Activated CD4-positive, alpha-beta T cell treated with anti-CD3 and anti-CD28 coated beads, Interleukin-2, amount 10 ng/mL, durations not matched to agents 7 days and 5 days (primary cell): ENCODE measurements at regions not wholly inside any gene's neighbourhood (a gene's known extent, or its start where the extent isn't known, plus 50 kb on each side); places are given as distances from the start of the nearest gene placed in this dataset.

Experiments
- CTCF ChIA-PET: fragments of 350-600 bp; sonication (Branson Sonifier 250); formaldehyde crosslinking; loops from one replicate; lab custom pipeline; 2021; ENCODE audit warnings: antibody characterized with exemption; lab: Charles Lee
- POLR2A ChIA-PET: fragments of 350-600 bp; sonication (Branson Sonifier 250); formaldehyde crosslinking; loops from one replicate; lab custom pipeline; 2021; ENCODE audit warnings: antibody characterized with exemption; lab: Charles Lee
- DNase-seq: peaks from one replicate; pipeline ENCODE4 v3.0.0-alpha.2; 2020
- H3K27ac Mint-ChIP-seq: one replicate; pipeline ENCODE4 v1.8.0; 2021; ENCODE audit warnings: mild to moderate bottlenecking, moderate library complexity, mixed read lengths
- H3K27me3 Mint-ChIP-seq: one replicate; pipeline ENCODE4 v1.8.0; 2021; ENCODE audit warnings: mixed read lengths
- H3K36me3 Mint-ChIP-seq: one replicate; pipeline ENCODE4 v1.8.0; 2021; ENCODE audit warnings: low read depth, mixed read lengths
- H3K4me1 Mint-ChIP-seq: one replicate; pipeline ENCODE4 v1.8.0; 2021; ENCODE audit warnings: mixed read lengths
- H3K4me3 Mint-ChIP-seq: one replicate; pipeline ENCODE4 v1.8.0; 2021; ENCODE audit warnings: mild to moderate bottlenecking, moderate library complexity, mixed read lengths
- H3K9me3 Mint-ChIP-seq: one replicate; pipeline ENCODE4 v1.8.0; 2021; ENCODE audit warnings: mixed read lengths

DNA sequence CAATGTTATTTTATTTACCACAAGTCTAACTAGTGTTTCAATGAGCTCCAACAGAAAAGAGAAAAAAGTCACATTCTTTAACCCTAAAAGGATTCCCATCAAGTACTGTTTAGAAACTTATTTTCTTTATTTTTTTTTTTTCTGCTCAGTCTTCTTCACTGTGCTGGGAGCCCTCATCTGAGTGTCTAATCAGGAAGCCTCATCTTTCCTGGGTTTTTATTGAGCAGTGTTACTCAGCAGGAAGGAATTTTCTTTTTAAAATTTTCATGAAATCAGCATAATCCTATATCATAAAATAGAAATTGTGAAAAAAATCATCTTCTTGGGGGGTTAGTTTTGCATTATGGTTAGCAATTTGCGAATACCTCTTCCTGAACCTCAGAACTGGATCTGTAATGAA, 453.8 kb downstream of the CDH2 start:
- Mint-ChIP-seq H3K27me3 (no peaks in the 10 kb centered on the region), H3K36me3 (no peaks in the 10 kb centered on the region), H3K9me3 (peaks cover 7% of the 10 kb centered on the region), H3K4me3 (no peak overlapping the region), H3K27ac (no peak overlapping the region), H3K4me1 (no peaks in the 10 kb centered on the region)
- ChIA-PET CTCF (no interaction called here), POLR2A (no interaction called here)
- no peak for DNase-seq

DNA sequence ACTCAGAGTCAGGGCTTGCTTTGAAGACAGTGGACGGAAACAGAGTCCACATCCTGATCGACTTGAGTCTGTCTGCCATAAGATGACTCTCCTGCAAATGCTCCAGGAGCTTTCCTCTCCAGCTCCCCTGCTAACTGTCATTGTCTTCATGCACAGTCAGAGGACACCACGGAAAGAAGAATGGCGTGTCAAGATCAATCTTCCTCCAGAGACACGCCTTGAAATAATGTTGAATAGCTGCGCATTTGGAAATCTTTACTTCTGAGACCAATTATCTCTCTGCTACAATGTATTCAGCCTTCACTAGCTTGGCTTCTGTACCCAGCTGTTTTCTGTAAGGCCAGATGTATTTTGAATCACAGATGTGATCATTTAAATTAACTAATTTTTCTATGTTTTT, 457.2 kb downstream of the CDH2 start:
- H3K27ac Mint-ChIP-seq: no peak overlapping the region
- H3K9me3 Mint-ChIP-seq: no peaks in the 10 kb centered on the region
- POLR2A ChIA-PET: no interaction called here
- DNase-seq: no peak
- no peaks in the 10 kb centered on the region for H3K27me3 Mint-ChIP-seq
- H3K4me1 Mint-ChIP-seq: no peaks in the 10 kb centered on the region
- no peak overlapping the region for H3K4me3 Mint-ChIP-seq
- H3K36me3 Mint-ChIP-seq: no peaks in the 10 kb centered on the region
- CTCF ChIA-PET: no interaction called here

DNA sequence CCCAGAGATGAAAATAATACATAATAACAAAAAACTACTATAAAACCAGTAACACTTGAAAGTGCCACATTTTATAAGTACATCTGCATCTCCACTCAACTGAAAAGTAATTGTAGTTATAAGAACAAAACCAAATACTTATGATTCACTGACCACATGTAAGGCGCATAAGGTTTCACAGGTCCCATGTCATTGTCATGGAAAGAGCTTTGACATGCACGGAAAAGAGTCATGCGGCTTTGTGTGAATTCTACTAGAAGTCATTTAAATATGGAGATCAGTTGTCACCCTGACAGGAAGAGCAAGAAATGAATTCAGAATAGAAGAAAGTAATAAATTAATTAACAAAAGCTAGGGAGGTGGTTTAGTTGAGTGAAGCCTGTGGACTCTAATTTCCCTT, 459.1 kb downstream of the CDH2 start:
- no peak for DNase-seq
- Mint-ChIP-seq H3K27me3 (no peaks in the 10 kb centered on the region), H3K36me3 (no peaks in the 10 kb centered on the region), H3K27ac (no peak overlapping the region), H3K9me3 (no peaks in the 10 kb centered on the region), H3K4me1 (no peaks in the 10 kb centered on the region), H3K4me3 (no peak overlapping the region)
- CTCF ChIA-PET: no interaction called here
- POLR2A ChIA-PET: no interaction called here

DNA sequence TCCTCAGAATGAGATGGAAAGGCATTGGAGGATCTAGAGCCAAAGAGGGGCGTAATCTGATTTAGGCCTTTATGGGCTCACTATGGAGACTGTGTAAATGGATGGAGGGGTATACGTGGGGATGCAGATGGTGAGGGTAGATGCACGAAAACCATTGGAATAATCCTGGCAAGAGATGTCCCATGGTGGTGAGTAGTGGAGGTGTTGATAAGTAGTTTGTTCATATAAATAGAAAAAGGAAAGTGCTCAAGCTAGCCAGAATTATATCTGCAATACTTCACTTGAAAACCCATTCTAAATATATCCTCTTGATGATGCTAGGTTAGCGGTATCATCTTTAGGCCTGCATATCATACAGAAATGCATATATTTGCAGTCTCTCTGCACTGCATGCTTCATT, 459.7 kb downstream of the CDH2 start:
- POLR2A ChIA-PET: no interaction called here
- Mint-ChIP-seq H3K4me3 (no peak overlapping the region), H3K27me3 (no peaks in the 10 kb centered on the region), H3K36me3 (no peaks in the 10 kb centered on the region), H3K4me1 (no peaks in the 10 kb centered on the region), H3K9me3 (no peaks in the 10 kb centered on the region), H3K27ac (no peak overlapping the region)
- CTCF ChIA-PET: no interaction called here
- DNase-seq: no peak

DNA sequence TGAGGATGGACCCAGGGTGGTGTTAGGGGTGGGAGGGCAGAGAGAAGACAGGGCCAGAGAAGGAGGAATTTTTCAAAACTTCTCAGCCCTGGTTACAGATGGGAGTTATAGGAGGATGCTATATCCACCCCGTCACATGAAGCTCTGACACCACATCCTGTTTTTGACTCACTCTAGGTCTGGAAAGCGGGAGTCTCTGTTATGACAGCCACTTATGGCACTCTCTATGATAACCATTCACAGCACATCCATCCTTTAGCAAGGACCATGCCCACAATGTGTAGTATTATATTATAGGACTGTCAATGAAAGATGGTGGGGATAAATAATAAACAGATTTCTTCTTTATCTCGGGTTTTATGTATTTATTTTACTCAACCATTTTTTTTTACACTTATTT, 461.2 kb downstream of the CDH2 start:
- POLR2A ChIA-PET: no interaction called here
- DNase-seq: no peak
- H3K4me1 Mint-ChIP-seq: no peaks in the 10 kb centered on the region
- H3K9me3 Mint-ChIP-seq: peaks cover 5% of the 10 kb centered on the region
- no peak overlapping the region for H3K4me3 Mint-ChIP-seq
- no peaks in the 10 kb centered on the region for H3K36me3 Mint-ChIP-seq
- CTCF ChIA-PET: no interaction called here
- H3K27me3 Mint-ChIP-seq: no peaks in the 10 kb centered on the region
- H3K27ac Mint-ChIP-seq: no peak overlapping the region

DNA sequence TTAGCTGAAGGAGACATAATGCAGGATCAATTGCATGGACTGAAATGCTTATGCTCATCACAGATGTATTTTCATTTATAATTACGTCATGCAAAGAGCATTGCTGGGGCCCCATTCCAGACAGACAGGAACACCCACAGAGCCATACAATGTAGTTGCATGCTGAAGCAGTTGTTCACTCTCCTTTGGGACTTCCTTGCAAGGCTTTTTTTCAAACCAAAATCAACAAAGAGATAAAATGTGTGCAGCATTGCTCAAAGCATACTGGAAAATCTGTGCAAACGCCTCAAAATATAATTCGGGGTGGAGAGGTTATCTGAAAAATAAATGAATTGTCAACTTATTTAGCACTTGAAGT, 463.2 kb downstream of the CDH2 start:
- no peaks in the 10 kb centered on the region for H3K27me3 Mint-ChIP-seq
- CTCF ChIA-PET: no interaction called here

DNA sequence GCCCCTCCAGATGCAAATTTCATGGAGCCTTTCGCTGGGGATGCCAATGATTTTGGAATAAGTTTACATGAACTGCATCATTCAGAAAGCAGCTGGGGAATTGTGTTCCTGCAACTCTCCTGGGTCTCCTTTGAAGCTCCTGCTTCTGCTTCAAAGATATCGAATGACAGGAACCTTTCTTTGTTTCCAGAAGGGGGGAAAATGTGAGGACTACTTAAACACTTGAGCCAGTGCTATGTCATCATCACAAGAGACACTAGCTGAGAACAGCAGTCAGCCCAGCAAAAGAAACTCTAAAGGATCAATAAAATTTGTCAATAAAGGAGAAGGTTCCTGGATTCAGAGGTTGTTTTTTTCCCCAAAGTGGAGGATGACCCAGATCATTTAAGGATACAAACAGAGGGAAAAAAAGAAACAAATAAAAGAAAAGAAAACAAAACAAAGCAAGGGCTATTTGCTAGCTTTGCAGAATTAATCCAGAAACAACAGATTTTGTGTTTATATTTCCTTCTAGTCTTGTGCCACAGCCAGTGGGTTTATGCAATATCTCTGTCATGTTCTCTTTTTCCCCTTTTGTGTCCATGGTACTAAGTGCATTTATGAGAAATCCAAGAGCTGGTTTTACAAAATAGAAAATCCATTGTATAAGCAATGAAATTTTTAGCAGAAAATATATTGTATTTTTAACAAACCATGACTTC, 463.7 kb downstream of the CDH2 start:
- DNase-seq: no peak
- ChIA-PET POLR2A (no interaction called here), CTCF (no interaction called here)
- Mint-ChIP-seq H3K9me3 (peaks cover 7% of the 10 kb centered on the region), H3K27ac (no peak overlapping the region), H3K4me1 (no peaks in the 10 kb centered on the region), H3K36me3 (no peaks in the 10 kb centered on the region), H3K4me3 (no peak overlapping the region), H3K27me3 (no peaks in the 10 kb centered on the region)

More for the DNA sequence above, 463.2 kb downstream of the CDH2 start:
- Mint-ChIP-seq H3K36me3 (no peaks in the 10 kb centered on the region), H3K4me3 (no peak overlapping the region), H3K9me3 (peaks cover 7% of the 10 kb centered on the region), H3K27ac (no peak overlapping the region), H3K4me1 (no peaks in the 10 kb centered on the region)
- DNase-seq: no peak
- POLR2A ChIA-PET: no interaction called here

DNA sequence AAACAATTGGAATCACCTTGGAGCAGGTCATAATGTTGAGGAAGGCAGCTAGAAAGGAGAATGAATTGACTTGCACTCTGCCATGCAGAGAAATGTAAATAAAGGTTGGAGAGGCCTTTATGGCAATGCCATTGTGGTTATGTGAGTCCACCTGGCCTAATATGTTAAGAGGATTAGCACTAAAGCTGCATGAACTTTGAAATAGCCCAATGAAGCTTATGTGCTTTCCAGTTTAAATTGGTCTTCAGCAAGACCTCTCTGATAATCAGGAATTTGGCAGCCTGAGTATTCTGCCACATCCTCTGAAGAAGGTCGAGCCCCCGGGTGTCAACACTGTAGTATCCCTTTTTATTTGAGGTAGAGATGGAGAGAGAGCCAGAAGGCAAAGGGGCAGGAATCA, 464.9 kb downstream of the CDH2 start:
- Mint-ChIP-seq H3K27me3 (no peaks in the 10 kb centered on the region), H3K9me3 (peaks cover 7% of the 10 kb centered on the region), H3K36me3 (no peaks in the 10 kb centered on the region), H3K27ac (no peak overlapping the region), H3K4me3 (no peak overlapping the region), H3K4me1 (no peaks in the 10 kb centered on the region)
- ChIA-PET CTCF (interaction anchor here (0.6 kb wide), 1 partner anchor 77 kb away, joined by 4 read pairs; no protein-coding TSS in a partner anchor), POLR2A (no interaction called here)
- no peak for DNase-seq

DNA sequence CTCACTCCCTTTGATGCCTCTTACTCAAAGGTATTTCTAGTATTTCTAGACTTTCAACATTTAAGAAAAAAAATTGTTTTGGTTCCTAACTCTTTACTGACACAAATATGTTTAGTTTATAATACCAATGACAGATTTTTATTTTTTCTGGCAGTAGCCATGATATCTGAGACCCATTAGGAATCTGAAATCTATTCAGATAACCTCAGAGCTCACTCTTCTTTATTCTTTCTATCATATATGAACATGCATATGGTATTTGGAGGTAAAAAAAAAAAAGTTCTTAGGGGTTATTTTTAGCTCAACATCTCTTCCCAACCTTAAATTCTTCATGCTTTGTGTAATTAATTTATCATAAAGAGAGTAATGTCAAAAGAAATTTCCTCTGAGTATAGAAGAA, 465.5 kb downstream of the CDH2 start:
- DNase-seq: no peak
- no peak overlapping the region for H3K27ac Mint-ChIP-seq
- ChIA-PET CTCF (interaction anchor here (0.6 kb wide), 1 partner anchor 78 kb away, joined by 4 read pairs; no protein-coding TSS in a partner anchor), POLR2A (no interaction called here)
- no peaks in the 10 kb centered on the region for H3K27me3 Mint-ChIP-seq
- no peak overlapping the region for H3K4me3 Mint-ChIP-seq
- no peaks in the 10 kb centered on the region for H3K36me3 Mint-ChIP-seq
- no peaks in the 10 kb centered on the region for H3K4me1 Mint-ChIP-seq
- H3K9me3 Mint-ChIP-seq: peaks cover 7% of the 10 kb centered on the region

DNA sequence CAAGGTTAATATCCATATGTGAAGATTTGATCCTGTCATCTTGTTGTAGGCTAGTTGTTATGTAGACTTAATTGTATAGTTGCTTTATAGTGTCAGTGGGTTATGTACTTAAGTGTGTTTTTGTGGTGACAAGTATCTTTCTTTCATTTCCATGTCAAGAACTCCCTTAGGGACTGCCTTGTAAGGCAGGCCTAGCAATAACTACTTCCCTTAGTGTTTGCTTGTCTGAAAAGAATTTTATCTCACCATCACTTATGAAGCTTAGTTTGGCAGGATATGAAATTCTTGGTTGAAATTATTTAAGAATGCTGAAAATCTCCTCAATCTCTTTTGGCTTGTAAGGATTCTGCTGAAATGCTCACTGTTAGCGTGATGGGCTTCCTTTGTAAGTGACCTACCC, 467.6 kb downstream of the CDH2 start:
- CTCF ChIA-PET: no interaction called here
- no peak overlapping the region for H3K27ac Mint-ChIP-seq
- H3K27me3 Mint-ChIP-seq: no peaks in the 10 kb centered on the region
- no peak for DNase-seq
- POLR2A ChIA-PET: no interaction called here
- H3K9me3 Mint-ChIP-seq: peaks cover 7% of the 10 kb centered on the region
- no peaks in the 10 kb centered on the region for H3K36me3 Mint-ChIP-seq
- no peak overlapping the region for H3K4me3 Mint-ChIP-seq
- no peaks in the 10 kb centered on the region for H3K4me1 Mint-ChIP-seq

DNA sequence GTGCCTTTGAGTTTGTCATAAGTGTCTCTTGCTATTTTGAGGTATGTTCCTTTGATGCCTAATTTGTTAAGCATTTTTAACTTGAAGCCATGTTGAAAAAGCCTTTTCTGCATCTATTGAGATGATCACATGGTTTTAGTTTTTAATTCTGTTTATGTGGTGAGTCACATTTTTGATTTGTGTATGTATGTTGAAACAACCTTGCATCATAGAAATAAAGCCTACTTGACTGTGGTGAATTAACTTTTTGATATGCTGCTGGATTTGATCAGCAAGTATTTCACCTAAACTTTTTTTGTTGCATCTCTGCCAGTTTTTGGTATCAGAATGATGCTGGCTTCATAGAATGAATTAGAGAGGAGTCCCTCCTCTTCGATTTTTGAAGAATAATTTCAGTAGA, 469.7 kb downstream of the CDH2 start:
- POLR2A ChIA-PET: no interaction called here
- Mint-ChIP-seq H3K27me3 (no peaks in the 10 kb centered on the region), H3K36me3 (no peaks in the 10 kb centered on the region), H3K4me1 (no peaks in the 10 kb centered on the region), H3K4me3 (no peak overlapping the region), H3K27ac (no peak overlapping the region), H3K9me3 (peaks cover 10% of the 10 kb centered on the region)
- CTCF ChIA-PET: no interaction called here
- DNase-seq: no peak

DNA sequence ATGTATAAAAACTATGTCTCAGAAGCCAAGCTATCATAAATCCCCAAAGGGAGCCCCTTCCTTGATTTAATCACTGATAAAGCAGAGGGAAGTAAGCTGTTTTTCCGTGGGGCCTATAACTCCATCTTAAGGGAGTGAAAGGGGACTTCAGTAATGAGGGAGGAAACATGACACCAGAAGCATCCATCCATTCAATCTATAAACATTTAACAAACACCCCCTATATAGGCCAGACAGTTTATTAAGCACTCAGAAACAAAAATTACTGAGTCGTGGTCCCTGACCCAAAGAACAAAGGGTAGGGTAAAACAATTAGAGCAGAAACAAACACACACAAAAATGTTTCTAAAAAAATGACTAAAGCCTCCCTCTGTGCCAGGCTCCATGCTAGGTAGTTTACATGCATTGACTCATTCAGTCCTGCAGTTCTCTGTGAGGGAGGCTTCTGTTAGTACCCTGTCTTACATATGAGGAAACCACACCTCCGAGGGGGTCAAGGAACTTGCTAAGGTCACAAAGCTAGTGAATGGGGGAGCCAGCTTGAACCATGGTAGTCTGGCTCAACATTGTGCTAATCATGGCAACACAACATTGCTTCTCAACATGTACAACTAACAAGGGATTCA, 472.1 kb downstream of the CDH2 start:
- POLR2A ChIA-PET: no interaction called here
- CTCF ChIA-PET: no interaction called here
- Mint-ChIP-seq H3K4me1 (no peaks in the 10 kb centered on the region), H3K36me3 (no peaks in the 10 kb centered on the region), H3K9me3 (peaks cover 8% of the 10 kb centered on the region), H3K4me3 (no peak overlapping the region), H3K27me3 (no peaks in the 10 kb centered on the region), H3K27ac (no peak overlapping the region)
- DNase-seq: no peak

DNA sequence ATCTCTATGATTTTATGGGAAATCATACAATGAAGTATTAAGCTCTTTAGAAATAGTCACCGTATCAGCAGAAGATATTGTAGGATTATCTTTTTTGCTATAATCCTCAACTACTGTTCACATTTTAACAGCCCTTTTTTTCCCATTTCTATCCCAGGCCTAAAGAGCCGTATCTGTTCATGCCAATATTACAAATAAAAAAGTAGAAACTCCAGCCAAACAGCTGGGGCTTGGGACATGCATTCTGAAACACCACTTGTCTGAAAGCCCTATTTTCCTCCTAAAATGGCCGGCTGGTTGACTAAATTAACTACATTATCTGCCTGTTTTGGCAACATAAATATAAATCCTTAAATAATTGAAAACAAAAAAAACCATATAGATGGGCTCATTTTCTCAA, 477.8 kb downstream of the CDH2 start:
- Mint-ChIP-seq H3K9me3 (peaks cover 8% of the 10 kb centered on the region), H3K27ac (no peak overlapping the region), H3K4me1 (no peaks in the 10 kb centered on the region), H3K36me3 (no peaks in the 10 kb centered on the region), H3K4me3 (no peak overlapping the region), H3K27me3 (no peaks in the 10 kb centered on the region)
- ChIA-PET POLR2A (no interaction called here), CTCF (no interaction called here)
- DNase-seq: no peak

DNA sequence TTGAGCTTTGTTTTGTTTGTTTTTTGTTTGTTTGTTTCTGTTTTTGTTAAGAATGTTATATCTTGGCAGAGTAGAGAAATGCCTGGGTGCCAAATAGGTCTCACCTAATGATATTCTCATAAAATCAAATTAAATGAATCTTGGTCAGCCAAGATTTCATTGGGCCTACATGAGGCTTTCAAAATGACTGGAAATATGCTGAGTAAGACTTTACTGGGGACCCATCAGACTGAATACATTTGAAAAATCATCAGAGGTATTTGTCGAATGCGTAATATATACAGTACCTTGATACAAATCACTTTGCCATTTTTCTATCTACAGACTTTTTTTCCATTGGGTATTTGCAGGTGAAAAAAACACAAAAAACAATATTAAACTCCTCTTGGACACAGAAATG, 480.8 kb downstream of the CDH2 start:
- Mint-ChIP-seq H3K27me3 (no peaks in the 10 kb centered on the region), H3K36me3 (no peaks in the 10 kb centered on the region), H3K4me3 (no peak overlapping the region), H3K27ac (no peak overlapping the region), H3K4me1 (no peaks in the 10 kb centered on the region), H3K9me3 (peaks cover 7% of the 10 kb centered on the region)
- CTCF ChIA-PET: no interaction called here
- no peak for DNase-seq
- POLR2A ChIA-PET: no interaction called here
